ENCODE measurements at regions not wholly inside any gene's neighbourhood (a gene's known extent, or its start where the extent isn't known, plus 50 kb on each side); places are given as distances from the start of the nearest gene placed in this dataset.

DNA sequence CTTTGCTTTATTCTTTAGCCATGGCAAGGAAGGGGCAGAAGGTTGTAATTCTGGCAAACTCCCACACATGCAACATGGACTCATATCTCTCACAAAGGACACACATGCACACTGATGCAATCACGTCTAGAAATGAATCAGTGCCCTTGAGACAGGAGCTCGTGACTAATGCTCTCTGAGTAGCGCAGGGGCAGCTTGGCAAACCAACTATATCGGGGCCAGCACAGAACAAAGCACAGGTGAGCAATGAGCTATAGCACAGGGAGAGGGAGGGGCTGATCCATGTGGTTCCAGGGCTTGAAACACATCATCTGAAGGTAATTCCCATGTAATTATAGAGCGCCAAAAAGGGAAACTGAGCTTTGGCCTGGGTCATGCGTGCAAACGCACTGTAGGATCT, 165.2 kb upstream of the KLF7 start:
- Mint-ChIP-seq H3K27me3 (peaks cover 0 to 1% of the 10 kb centered on the region in 2 donors), H3K4me3 (peak overlapping the region in 1 of 8 donors; percentile 8), H3K36me3 (no peaks in the 10 kb centered on the region), H3K27ac (peak overlapping the region in 1 of 7 donors; percentile 19), H3K9me3 (no peaks in the 10 kb centered on the region), H3K4me1 (peaks cover 27 to 43% (median 35%) of the 10 kb centered on the region in 4 donors)
- Histone ChIP-seq H3K9me3 (ENCODE audit: control insufficient read depth in 1 of 2, low read length in 2 of 2) (no peaks in the 10 kb centered on the region), H3K4me3 (ENCODE audit: low read length in 2 of 2) (no peak overlapping the region), H3K36me3 (ENCODE audit: insufficient read depth, low read length) (no peaks in the 10 kb centered on the region), H3K27ac (ENCODE audit: low read depth, low read length) (no peak overlapping the region), H3K4me1 (ENCODE audit: insufficient read depth, low read length) (peaks cover 32% of the 10 kb centered on the region), H3K27me3 (ENCODE audit: insufficient read depth, low read length) (no peaks in the 10 kb centered on the region)
- no peak for DNase-seq
- CTCF ChIA-PET (ENCODE audit: partially characterized antibody): no interaction called here
- intact Hi-C loops (cut with micrococcal nuclease): loop anchor here (10.0 kb wide), 2 partner anchors 166 to 346 kb away; partner anchors contain the start of gene KLF7
- POLR2A ChIA-PET (ENCODE audit: partially characterized antibody): no interaction called here

DNA sequence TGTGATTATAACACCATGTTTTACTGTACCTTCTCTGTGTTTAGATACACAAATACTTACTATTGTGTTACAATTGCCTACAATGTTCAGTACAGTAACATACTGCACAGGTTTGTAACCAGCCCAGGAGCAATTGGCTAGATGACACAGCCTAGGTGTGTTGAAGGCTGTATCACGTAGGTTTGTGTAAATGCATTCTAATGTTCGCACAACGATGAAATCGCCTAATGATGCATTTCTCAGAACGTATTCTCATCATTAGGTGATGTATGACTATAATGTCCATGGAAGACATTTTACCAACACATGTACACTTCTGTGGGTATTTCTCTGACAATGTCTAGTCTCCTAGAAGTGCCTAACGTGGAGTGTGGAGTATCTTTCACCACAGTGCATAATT, 165.9 kb upstream of the KLF7 start:
- peaks cover 32% of the 10 kb centered on the region for H3K4me1 ChIP-seq (ENCODE audit: insufficient read depth, low read length)
- no peak for DNase-seq
- H3K36me3 ChIP-seq (ENCODE audit: insufficient read depth, low read length): no peaks in the 10 kb centered on the region
- no peak overlapping the region for H3K27ac Mint-ChIP-seq
- no peaks in the 10 kb centered on the region for H3K9me3 Mint-ChIP-seq
- H3K27ac ChIP-seq (ENCODE audit: low read depth, low read length): no peak overlapping the region
- no peaks in the 10 kb centered on the region for H3K36me3 Mint-ChIP-seq
- H3K9me3 ChIP-seq (ENCODE audit: control insufficient read depth in 1 of 2, low read length in 2 of 2): no peaks in the 10 kb centered on the region
- ChIA-PET POLR2A (ENCODE audit: partially characterized antibody) (no interaction called here), CTCF (ENCODE audit: partially characterized antibody) (no interaction called here)
- H3K4me3 Mint-ChIP-seq: no peak overlapping the region
- peaks cover 0 to 1% of the 10 kb centered on the region in 2 donors for H3K27me3 Mint-ChIP-seq
- H3K27me3 ChIP-seq (ENCODE audit: insufficient read depth, low read length): no peaks in the 10 kb centered on the region
- H3K4me1 Mint-ChIP-seq: peaks cover 29 to 46% (median 36%) of the 10 kb centered on the region in 4 donors
- intact Hi-C loops (cut with micrococcal nuclease): loop anchor here (10.0 kb wide), 2 partner anchors 167 to 347 kb away; partner anchors contain the start of gene KLF7
- H3K4me3 ChIP-seq (ENCODE audit: low read length in 2 of 2): no peak overlapping the region

DNA sequence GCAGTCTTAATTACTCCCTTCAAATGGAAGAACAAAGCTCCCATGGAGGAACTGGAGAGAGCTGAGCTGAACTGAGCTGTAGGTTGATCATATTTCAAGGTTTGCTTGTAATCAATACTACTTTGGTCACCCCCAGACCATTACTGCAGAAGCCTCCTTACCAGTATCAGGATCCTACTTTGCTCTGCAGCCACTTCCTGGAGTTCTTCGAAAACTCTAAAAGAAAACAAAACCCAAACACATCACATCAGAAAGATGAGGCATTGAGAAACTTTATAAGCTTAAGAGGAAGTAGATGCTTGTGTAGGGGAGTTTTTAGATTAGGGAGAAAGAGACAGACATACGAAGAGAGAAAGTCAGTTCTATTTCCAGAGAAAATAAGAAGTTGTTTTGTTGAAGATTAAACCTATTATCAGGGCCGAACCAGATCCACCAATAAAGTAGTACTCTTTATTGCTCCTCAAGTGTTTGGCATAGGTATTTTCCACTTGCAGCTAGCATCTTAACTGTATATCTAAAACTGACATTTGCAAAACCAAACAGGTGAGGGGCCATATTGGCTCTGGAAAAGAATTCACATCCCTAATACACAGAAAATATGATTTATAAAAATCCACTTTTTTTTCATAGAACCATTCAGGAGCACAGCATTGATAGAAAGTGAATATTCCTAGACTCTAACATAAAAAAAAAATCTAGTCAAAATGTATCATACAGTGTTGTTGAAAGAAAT, 166.9 kb upstream of the KLF7 start:
- POLR2A ChIA-PET (ENCODE audit: partially characterized antibody): no interaction called here
- Histone ChIP-seq H3K9me3 (ENCODE audit: control insufficient read depth in 1 of 2, low read length in 2 of 2) (no peaks in the 10 kb centered on the region), H3K4me1 (ENCODE audit: insufficient read depth, low read length) (peaks cover 37% of the 10 kb centered on the region), H3K36me3 (ENCODE audit: insufficient read depth, low read length) (no peaks in the 10 kb centered on the region), H3K27ac (ENCODE audit: low read depth, low read length) (no peak overlapping the region), H3K4me3 (ENCODE audit: low read length in 2 of 2) (no peak overlapping the region), H3K27me3 (ENCODE audit: insufficient read depth, low read length) (no peaks in the 10 kb centered on the region)
- no peak for DNase-seq
- H3K4me3 Mint-ChIP-seq: peak overlapping the region in 4 of 8 donors; percentile 2 to 58 (median 13)
- CTCF ChIA-PET (ENCODE audit: partially characterized antibody): no interaction called here
- no peaks in the 10 kb centered on the region for H3K36me3 Mint-ChIP-seq
- peaks cover 0 to 1% of the 10 kb centered on the region in 2 donors for H3K27me3 Mint-ChIP-seq
- H3K27ac Mint-ChIP-seq: peak overlapping the region in 4 of 7 donors; percentile 8 to 73 (median 70)
- H3K4me1 Mint-ChIP-seq: peaks cover 36 to 56% (median 44%) of the 10 kb centered on the region in 4 donors
- intact Hi-C loops (cut with micrococcal nuclease): loop anchor here (10.0 kb wide), 2 partner anchors 168 to 348 kb away; partner anchors contain the start of gene KLF7
- no peaks in the 10 kb centered on the region for H3K9me3 Mint-ChIP-seq

DNA sequence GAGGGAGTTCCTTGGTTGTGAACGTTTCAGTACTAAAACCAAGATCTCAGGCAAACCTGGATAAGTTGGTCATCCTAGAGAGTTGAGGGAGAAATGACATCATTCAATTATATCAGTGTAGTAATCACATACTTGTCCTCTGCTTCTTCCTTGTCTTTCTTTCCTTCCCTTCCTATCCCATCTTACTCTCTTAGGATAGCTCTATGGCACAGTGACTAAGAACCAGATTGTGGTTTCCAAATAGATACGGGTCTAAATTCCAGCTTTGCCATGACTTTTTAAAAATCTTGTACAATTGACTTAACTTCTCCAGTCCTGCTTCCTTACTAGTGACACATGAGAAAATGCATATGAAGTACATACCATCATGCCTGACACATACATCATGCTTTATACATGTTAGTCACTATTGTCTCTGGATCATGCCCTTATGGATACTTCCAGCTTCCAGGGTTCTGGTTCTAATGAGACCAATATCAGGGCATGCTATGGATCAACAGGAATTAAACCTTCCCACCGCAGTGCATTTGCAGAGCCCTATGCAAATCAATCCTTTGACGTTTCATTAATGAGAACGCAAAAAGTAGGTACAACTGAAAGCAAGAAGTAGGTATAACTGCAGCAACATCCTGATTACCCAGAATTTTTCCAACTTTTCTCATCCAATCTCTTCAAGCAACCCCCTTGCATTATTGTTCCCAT, 168.0 kb upstream of the KLF7 start:
- H3K36me3 Mint-ChIP-seq: no peaks in the 10 kb centered on the region
- peak overlapping the region; percentile 39 to 79 (median 69) for H3K4me3 Mint-ChIP-seq
- peak overlapping the region in 4 of 7 donors; percentile 0 to 71 (median 16) for H3K27ac Mint-ChIP-seq
- intact Hi-C loops (cut with micrococcal nuclease): loop anchor here (10.0 kb wide), 2 partner anchors 169 to 349 kb away; partner anchors contain the start of gene KLF7
- no peak overlapping the region for H3K27ac ChIP-seq (ENCODE audit: low read depth, low read length)
- CTCF ChIA-PET (ENCODE audit: partially characterized antibody): interaction anchor here (1.0 kb wide), 1 partner anchor 167 kb away, joined by 3 read pairs; no protein-coding TSS in a partner anchor
- H3K27me3 Mint-ChIP-seq: peaks cover 0 to 1% of the 10 kb centered on the region in 2 donors
- no peaks in the 10 kb centered on the region for H3K36me3 ChIP-seq (ENCODE audit: insufficient read depth, low read length)
- POLR2A ChIA-PET (ENCODE audit: partially characterized antibody): no interaction called here
- H3K9me3 Mint-ChIP-seq: no peaks in the 10 kb centered on the region
- no peak for DNase-seq
- no peaks in the 10 kb centered on the region for H3K27me3 ChIP-seq (ENCODE audit: insufficient read depth, low read length)
- peaks cover 45% of the 10 kb centered on the region for H3K4me1 ChIP-seq (ENCODE audit: insufficient read depth, low read length)
- H3K4me3 ChIP-seq (ENCODE audit: low read length in 2 of 2): no peak overlapping the region
- H3K4me1 Mint-ChIP-seq: peaks cover 40 to 61% (median 47%) of the 10 kb centered on the region in 4 donors
- no peaks in the 10 kb centered on the region for H3K9me3 ChIP-seq (ENCODE audit: control insufficient read depth in 1 of 2, low read length in 2 of 2)

DNA sequence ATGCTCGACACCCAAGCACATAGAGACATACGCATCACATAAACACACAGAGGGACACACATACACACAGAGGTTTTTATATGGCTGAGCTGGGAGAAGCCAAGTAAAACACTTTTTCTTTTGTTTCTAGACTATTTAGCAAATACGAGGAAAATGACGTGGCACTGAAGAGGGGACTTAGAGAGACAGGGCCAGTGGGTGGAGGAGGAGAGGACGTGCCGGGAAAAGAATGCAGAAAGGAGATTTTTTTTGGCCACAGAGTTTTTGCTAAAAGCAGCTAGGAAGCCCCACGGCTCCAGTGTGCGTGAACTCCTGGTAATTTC, 168.5 kb upstream of the KLF7 start:
- Mint-ChIP-seq H3K9me3 (no peaks in the 10 kb centered on the region), H3K36me3 (no peaks in the 10 kb centered on the region), H3K4me3 (peak overlapping the region; percentile 39 to 79 (median 69)), H3K27ac (peak overlapping the region in 4 of 7 donors; percentile 0 to 71 (median 16)), H3K4me1 (peaks cover 38 to 57% (median 43%) of the 10 kb centered on the region in 4 donors), H3K27me3 (peaks cover 0 to 1% of the 10 kb centered on the region in 2 donors)
- POLR2A ChIA-PET (ENCODE audit: partially characterized antibody): no interaction called here
- H3K27me3 ChIP-seq (ENCODE audit: insufficient read depth, low read length): no peaks in the 10 kb centered on the region
- no peak overlapping the region for H3K4me3 ChIP-seq (ENCODE audit: low read length in 2 of 2)
- H3K27ac ChIP-seq (ENCODE audit: low read depth, low read length): no peak overlapping the region
- H3K9me3 ChIP-seq (ENCODE audit: control insufficient read depth in 1 of 2, low read length in 2 of 2): no peaks in the 10 kb centered on the region
- DNase-seq: no peak
- CTCF ChIA-PET (ENCODE audit: partially characterized antibody): interaction anchor here (1.0 kb wide), 1 partner anchor 167 kb away, joined by 3 read pairs; no protein-coding TSS in a partner anchor
- no peaks in the 10 kb centered on the region for H3K36me3 ChIP-seq (ENCODE audit: insufficient read depth, low read length)
- intact Hi-C loops (cut with micrococcal nuclease): loop anchor here (10.0 kb wide), 2 partner anchors 169 to 349 kb away; partner anchors contain the start of gene KLF7
- peaks cover 45% of the 10 kb centered on the region for H3K4me1 ChIP-seq (ENCODE audit: insufficient read depth, low read length)

DNA sequence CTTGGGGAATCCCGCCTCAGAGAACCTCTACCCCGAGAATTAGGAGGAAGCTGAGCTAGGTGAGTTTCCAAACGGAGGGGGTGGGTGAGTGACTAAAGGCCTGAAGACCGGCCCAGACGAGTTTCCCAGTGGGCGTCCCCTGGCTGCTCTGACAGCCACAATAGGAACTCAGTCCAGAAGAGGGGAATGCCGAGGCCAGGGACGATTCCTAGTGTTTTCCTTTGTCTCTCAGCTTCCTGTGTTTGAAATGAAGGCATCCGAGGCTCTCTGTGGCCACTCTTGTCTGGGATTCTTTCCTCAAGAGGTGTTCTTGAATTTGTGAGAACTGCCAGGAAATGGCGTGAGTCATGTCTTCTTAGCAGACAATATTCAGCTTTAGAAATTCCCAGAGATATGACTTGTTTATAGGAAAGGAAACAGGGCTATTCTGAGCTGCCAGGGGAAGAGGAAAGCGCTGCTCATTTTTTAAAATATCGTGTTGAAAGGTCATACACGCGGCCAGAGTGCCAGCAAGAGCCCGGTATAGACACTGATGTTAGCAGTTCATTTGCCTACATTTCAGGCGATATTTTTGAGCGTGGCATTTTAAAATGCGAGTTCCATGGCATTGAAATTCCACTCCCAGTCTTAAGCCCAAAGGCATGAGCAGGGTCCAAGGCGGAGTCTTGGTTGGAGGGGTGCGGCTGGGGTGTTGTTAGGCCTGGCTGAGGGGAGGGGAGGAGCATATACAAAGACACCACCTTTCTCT, 169.1 kb upstream of the KLF7 start:
- peaks cover 0 to 1% of the 10 kb centered on the region in 2 donors for H3K27me3 Mint-ChIP-seq
- DNase-seq: no peak
- H3K27ac ChIP-seq (ENCODE audit: low read depth, low read length): no peak overlapping the region
- ChIA-PET POLR2A (ENCODE audit: partially characterized antibody) (no interaction called here), CTCF (ENCODE audit: partially characterized antibody) (interaction anchor here (1.0 kb wide), 1 partner anchor 168 kb away, joined by 3 read pairs; no protein-coding TSS in a partner anchor)
- H3K4me1 Mint-ChIP-seq: peaks cover 34 to 53% (median 40%) of the 10 kb centered on the region in 4 donors
- no peaks in the 10 kb centered on the region for H3K9me3 ChIP-seq (ENCODE audit: control insufficient read depth in 1 of 2, low read length in 2 of 2)
- H3K9me3 Mint-ChIP-seq: no peaks in the 10 kb centered on the region
- H3K4me3 Mint-ChIP-seq: peak overlapping the region; percentile 39 to 79 (median 69)
- H3K4me1 ChIP-seq (ENCODE audit: insufficient read depth, low read length): peaks cover 45% of the 10 kb centered on the region
- H3K4me3 ChIP-seq (ENCODE audit: low read length in 2 of 2): no peak overlapping the region
- H3K27ac Mint-ChIP-seq: peak overlapping the region in 3 of 7 donors; percentile 25 to 72 (median 39)
- no peaks in the 10 kb centered on the region for H3K36me3 Mint-ChIP-seq
- intact Hi-C loops (cut with micrococcal nuclease): loop anchor here (10.0 kb wide), 2 partner anchors 170 to 350 kb away; partner anchors contain the start of gene KLF7
- no peaks in the 10 kb centered on the region for H3K27me3 ChIP-seq (ENCODE audit: insufficient read depth, low read length)
- H3K36me3 ChIP-seq (ENCODE audit: insufficient read depth, low read length): no peaks in the 10 kb centered on the region
